NCI-H2171 (cell line): ENCODE measurements at regions not wholly inside any gene's neighbourhood (a gene's known extent, or its start where the extent isn't known, plus 50 kb on each side); places are given as distances from the start of the nearest gene placed in this dataset.

ENCODE experiments used
- DNase-seq: peaks from one replicate; lab custom pipeline; 2025; lab: John Stamatoyannopoulos, UW

DNA sequence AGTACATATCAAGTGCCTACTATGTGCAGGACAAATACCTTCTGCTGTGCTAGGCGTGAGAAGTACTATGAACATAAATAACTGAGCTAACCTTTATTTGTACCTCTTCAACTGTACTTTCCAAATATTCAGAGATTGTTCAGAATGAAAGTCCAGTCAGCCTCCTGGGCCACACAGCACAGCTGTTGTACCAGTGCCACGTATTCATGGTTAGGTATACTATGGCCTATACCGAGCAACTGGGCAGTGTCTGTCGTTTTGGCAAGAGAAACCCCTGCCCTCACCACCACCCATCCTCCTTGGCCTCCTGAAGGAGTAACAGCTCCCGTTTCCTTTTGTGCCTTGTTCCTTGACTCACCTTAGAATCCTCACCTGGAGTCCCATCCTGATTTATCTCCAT, 53.0 kb downstream of the RASSF10 start:
- DNase-seq = no peak

DNA sequence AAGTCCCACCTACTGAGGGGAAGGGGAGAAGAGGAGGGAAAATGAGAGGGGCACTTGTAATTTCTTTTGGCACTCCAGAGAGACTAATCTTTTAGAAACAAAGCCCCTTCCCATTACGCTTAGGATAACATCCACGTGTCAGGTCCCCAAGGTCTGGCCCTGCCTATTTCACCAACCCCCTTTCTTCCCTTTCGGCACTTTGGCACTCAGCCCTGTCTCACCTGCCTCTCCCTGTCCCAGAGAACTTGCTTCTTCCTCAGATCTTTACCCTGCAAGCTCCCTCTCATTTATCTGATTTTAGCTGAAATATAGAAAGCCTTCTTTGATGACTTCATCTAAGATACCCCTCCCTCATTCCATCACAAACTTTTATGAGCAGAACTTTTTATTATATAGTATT, 55.5 kb downstream of the RASSF10 start:
- DNase-seq = no peak

DNA sequence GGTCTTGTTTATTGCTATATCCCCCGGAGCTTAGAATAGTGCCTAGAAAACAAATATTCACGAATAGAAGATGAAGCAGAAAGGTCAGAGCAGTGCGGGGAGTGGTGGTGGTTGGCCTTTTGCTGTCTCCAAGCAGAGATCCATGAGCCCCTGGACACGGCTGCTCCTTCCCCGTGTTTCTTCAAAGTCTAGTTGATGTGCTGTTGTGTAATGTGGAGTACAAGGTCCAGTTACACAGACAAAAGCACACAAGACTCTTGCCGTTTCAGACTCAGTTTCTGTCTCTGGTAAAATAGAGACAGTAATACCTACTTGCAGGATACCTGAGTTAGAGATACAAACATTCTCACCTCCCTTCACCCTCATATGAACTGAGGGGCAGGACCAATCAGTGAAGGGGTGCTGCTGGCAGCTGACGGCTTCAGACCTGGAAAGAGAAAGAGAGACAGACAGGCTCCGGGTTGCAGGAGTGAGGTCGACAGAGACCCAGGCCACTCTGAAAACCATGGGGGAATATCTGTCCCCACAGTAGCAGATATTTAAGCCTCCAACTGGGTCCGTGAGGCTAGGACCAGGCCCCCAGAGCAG, 56.2 kb downstream of the RASSF10 start:
- DNase-seq = no peak

DNA sequence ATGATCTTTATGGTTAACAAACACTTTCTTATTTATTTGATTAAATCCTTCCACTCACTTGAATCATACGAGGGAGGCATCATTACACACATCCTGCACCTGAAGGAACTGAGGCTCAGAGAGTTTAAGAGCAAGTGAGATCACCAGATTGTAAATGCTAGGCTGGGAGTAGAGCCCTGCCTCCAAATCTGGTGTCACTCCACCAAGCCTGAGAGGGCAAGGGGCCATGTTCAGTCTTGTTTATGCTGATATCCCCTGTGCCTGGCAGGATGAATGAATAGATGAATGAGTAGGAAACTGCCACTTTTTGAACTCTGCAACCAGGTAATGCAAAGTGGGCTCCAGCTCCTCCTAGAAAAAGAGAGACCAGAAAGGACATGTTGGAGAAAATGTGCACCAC, 59.1 kb downstream of the RASSF10 start:
- no peak for DNase-seq

DNA sequence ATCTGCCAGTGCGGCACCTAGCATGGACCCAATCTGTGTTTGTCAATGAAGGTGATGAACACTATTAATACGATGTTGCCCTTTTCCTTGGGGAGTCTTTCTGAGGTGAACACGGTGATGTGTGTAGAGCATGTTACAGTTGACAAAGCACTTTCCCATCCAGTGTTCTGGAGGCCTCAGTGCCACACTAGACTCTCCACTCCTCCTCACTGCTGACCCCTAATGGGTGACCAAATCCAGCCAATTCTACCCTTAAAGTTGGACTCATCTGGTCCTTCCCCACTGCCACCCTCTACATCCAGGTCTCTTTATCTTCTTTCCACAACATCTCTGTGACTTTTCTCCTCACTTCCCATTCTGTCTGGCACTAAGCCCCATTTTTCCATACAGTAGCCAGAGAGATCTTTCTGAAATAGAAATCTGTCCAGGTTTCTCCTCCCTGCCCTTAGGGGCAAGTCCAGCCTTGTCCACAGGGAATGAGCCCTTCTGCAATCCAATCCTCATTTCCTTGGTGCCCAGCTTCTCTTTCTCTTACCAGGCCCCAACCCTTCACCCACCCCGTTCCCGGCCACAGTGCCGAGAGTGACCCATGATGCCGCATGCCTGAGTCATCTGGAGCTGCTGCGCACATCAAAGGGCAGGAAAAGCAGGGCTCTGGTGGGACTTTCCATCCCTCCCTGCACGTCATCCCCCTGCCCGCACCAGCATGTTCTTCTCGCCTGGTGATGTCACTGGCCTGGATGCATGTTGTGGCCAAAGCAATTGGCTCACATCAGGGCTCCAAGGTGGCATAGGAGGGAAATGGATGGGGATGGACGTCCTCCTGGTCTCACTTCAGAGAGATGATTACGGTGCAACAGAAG, 64.2 kb downstream of the RASSF10 start:
- DNase-seq = no peak

DNA sequence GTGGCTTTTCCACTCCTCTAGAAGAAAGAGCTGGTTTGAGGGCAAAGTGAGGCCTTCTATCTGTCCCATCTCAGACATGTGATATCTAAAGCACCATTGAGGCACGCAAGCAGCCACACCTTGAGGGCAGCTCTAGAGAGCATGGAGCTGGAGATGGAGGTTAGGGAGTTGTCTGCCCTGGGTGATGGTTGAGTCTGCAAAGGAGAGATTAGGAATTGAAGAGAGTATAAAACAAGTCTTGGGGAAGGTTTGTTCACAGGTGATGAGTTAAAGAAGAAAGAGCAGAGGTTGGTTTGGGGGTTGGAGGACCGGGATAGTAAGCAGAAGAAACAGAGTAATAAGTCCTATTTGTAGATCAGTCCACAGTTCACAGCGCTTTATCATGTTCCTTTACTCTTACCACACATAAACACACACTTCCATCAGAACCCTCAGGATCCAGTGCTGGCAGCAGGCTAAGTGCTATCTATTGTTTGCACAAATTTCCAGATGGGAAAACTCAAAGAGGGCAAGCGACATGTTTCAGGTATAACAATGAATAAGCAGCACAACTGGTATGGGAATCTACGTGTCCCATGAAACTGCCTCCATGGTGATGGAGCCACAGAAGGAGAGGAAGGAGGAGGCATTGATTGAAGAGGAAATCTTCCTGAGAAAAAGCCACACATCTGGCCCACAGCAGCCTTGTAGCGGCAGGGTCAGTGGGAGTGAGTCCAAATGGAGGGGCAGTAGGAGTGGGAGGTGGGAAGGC, 65.8 kb downstream of the RASSF10 start:
- DNase-seq = no peak

DNA sequence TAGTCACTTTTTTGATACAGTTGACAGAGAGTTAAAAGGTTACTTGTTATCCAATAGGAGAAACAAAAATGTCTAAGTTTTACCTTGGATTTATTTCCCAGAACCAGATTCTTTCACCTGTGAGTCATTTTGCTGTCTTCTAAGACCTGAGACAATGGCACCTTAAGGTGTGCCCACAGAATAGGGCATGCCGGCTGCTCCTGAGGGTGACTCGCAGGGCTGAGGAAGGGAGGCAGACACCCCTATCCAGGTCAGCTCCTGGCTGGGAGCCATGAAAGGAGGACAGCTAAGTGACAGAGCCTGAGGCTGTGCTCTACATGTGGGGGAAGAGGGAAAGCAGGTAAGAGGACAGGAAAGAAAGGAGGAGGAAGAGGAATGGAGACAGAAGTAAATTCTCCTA, 67.8 kb downstream of the RASSF10 start:
- no peak for DNase-seq

DNA sequence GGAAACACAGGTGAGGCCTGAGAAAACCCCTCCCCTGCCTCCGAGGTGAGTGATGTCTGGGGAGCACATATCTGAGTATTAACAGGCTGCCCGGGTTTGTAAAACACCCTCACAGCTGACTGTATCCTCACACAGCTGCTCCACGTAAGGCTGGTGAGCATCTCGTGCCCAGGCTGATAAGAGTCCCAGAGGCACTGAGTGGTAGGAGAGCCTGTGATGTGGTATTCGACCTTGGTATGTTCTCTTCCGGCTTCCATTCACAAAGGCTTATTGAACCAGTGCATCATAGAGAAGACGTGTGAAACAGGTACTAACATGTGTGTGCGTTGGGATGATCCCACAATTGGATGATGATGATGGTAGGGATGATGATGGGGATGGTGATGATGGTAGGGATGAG, 71.7 kb downstream of the RASSF10 start:
- no peak for DNase-seq

DNA sequence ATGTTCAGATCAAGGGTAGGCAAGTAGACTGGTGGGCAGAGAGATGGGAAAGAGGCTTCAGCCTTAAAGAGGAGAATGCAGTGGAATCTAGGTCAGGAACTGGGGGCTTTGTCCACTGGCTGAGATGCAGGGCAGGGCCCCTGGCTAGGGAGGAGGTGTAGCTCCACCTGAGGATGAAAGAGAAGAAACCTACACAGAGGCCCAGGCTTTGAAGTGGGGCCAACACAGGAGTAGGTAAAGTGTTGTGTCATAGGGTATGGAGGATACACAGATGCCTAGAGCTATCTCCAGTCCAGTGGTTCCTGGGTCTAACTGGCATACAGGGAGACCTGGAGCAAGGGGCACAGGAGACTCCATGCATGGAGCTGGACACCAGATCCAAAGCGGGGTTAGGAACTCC, 73.5 kb downstream of the RASSF10 start:
- DNase-seq = no peak

DNA sequence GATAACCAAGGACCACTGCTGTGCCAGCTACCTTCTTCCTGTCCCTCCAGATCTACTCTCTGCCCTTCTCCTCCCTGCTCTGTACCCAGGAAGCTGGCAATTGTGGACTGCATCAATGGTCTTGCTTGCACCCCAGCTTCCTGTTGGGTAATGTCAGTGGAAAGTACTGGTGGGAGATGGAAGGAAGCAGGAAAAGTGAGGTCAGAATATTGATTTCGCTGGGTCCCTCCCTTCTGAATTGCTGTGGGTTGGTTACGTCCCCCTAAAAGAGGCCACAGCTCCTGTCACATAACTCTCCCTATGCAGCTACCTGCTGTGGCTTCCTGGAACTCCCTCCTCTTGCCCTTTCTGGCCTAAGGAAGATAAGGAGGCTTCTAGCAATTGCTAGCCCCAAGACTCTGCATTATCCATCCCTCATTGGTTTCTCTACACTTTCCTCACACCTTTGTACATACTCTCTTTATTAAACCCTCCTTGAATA, 81.2 kb downstream of the RASSF10 start:
- no peak for DNase-seq

DNA sequence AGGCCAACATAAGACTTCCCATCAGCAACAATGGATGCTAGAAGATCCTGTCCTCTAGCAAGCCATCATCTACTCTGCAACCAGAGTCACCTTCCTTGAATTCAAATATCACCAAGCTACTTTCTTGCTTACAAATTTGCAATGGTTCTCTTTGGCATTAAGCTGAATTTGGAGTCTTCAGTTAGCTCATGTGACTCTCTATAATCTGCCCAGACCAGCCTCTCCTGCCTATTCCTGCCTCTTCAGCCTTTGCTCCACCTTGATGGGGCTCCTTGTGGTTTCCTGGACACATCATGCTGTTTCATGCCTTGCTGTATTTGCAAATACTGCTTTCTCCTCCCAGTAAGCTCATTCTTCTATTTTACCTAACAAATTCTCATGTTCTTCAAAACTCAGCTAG, 82.3 kb downstream of the RASSF10 start:
- DNase-seq = no peak

DNA sequence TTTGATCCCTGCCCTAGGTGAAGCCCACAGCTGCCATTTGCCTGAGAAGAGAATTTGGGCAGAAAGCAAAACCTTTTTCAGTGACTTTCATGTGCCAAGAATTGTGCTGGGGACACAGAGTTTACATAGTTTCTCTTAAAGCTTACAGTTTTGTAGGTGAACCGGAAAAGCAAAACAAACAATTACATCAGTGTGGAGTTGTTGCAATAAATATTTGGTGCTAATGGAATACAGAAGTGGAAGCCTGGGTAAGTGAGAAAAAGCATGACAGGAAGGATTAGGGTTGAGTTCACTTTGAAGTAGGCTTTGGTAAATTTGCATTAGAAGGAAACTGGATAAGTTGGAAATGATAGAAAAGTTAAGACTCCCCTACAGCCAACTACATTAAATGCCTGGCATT, 82.7 kb downstream of the RASSF10 start:
- DNase-seq = no peak

DNA sequence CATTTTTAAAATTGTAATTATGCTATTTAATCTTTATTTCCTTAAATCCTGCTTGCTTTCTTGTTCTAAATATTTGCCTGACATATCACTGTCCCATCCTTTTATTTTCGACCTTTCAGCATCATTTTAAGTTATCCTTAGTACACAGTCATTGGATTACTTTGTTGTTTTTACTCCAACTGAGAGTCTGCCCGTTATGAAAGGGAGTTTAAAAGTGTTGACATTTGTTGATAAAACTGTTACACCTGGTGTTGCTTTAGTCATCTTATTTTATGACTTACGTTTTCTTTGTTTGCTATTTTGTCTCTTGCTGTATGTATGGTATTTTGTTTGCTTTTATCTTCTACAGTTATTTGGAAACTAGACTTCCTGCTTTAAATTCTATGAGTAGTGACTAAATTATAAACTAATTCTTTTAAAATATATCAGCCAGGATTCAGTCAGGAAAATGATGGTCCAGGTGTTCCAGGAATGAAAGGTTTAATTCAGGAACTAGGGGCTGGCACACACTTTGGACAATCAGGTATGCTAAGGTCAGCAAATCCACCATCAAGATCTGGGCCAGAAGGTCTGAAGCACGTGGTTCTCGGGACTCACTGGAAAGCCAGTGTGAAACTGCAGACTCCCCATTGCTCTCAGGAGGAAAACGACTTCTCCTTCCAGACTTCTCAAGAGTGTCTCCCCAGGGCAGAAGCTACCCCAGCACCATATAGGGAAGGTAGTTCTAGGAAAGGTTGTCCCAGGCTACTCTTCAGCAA, 86.0 kb downstream of the RASSF10 start:
- DNase-seq = no peak

DNA sequence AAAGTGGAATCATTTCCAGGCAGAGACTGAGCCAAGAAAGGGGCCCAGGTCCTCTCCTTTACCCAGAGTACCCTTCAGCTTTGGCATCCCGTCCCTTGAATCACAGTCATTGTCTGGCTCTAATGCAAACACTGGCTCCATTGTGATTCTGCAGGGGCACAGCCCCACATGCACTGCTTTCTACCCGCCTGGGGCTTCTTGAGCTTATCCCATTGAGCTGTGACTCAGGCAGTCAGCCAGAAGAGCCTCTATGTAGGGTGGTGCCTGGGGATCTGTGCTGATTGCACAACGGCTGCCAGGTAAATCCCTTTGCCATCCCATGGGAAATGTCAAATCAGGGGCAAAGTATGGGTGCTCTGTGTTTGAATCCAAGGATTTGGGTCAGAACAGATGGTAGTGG, 88.9 kb downstream of the RASSF10 start:
- no peak for DNase-seq

DNA sequence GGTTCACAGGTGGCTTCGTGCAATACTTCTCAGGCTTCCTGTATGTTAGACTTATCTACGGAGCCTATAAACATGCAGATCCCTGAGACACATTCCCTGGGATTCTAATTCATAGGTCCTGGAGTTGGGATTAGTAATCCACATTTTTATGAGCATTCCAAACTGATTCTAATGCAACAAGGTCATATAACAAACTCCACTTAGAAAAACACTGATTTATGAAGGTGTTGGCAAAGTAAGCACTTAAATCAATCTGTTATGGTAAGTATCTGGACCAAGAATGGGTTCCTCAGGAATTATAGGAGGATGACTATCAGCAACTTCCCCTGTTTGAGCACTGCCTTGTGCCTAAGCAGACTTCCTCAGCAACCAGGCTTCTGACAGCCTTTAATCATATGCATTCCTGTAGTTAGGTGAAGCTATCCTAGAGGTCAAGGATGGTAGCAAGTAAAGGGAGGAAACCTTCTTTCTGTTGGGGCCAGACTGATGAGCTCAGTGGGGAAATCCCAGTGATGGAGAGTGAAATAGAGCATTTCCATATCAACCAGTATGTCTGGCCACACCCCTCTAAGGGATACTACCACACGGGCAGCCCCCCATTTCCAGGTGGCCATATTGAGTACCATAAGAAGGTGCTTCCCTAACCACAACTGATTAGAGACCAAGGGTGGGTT, 89.6 kb downstream of the RASSF10 start:
- no peak for DNase-seq

DNA sequence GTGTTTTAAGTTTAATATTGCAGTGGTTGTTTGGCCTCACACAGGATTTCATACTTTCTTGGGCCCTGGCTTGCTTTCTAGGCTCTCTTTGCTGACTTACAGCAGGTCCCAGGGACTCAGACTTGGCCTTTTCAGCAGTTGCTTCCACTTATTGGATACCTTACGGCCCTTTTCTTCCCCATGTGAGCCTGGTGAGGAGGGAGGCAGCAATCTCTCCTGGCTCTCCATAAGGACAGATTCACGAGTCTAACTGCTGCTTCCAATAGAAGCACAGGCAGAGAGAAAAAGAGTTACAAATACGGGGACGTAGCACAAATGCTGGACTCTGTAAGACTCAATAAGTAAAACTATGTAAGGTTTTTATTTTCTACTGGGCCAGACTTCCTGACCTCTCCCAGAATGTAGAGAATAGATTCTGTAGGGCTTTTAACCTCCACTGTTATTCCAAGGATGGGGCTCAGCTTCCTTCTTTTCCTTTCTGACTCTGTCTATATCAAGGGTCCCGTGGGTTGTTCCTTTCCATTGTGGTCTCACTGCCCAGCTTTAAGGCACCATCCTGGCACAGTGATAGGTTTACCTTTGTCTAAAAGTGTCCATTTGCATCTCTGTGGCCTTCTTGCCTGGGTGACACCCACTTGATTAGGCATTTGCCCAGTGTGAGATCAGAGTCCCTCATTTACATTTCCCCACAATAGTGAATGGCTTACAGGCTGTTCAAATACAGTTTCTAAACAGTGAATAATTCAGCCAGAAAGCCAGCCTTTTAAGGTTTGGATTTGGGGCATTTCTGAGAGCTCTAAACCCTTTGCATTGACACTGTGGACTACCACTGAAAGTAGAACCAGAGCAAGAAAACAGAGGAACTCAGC, 92.8 kb downstream of the RASSF10 start:
- DNase-seq = no peak

DNA sequence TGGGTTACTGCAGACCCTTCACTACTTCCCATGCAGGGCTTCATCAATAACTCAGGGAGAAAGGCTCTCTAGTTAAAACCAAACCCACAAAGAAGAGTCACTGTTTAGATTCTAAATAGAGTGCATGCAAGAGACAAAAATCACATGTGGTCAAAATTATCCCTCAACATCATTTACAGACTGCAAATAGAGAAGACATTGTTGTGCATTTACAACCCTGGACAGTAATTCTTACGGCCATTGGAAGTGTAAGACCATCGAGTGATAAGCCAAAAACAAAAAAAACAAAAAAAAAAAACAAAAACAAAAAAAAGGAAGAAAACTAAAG, 93.4 kb downstream of the RASSF10 start:
- no peak for DNase-seq

DNA sequence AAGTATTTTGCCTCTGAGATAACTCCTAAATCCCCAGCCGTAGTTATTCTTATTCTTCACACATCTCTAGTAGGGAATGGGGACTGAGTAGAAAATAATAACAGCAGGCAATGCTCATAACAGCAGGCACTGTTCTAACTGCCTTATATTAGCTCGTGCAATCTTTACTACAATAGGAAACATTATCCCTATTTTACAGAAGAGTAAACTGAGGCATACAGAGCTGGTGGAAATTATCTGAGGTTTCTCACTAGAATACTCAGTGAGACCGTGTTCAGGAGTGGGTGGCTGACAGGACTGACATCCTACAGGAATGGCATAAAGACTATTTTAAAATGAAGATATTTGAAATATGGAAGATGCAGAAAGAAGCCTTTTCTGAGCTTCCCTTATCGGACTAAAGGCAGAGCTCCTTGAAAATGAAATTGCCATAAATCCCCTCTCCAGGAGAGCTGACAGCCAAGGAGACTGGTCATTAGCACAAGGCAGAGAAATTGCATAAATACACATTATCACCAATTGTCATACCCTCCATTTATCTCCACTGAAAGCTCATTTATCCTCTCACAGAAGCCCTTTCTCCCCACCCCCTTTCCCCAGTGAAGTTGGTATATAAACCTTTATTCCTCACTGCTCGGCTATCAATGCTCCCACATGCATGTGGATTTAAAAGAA, 93.9 kb downstream of the RASSF10 start:
- DNase-seq = no peak

DNA sequence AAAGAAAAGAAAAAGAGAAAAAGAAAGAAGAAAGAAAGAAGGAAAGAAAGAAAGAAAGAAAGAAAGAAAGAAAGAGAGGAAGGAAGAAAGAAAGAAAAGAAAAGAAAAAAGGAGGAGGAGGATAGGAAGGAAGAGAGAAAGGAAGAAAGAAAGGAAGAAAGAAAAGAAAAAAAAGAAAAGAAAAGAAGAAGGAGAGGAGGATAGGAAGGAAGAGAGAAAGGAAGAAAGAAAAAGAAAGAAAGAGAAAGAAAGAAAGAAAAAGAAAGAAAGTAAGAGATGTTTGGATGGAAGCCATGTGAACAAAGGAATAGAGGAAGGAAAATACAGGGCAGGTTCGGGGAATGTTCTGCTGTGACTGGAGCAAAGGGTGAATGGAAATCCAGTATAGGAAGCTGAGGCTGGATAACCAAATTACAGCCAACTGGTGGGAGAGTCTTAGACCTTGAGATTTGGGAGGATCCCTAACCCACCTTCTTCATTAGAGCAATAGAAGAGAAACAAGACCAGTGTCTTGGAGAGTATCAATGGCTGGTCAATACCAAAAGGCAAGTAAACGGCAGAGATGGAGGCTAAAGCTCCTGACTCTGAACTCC, 94.9 kb downstream of the RASSF10 start:
- DNase-seq = no peak
